Middle frontal gyrus (tissue), 1 donor: ENCODE measurements at regions not wholly inside any gene's neighbourhood (a gene's known extent, or its start where the extent isn't known, plus 50 kb on each side); places are given as distances from the start of the nearest gene placed in this dataset.

Experiments
- DNase-seq: peaks from one replicate; pipeline ENCODE4 v3.0.0-alpha.2; 2015; ENCODE audit warnings: low spot score; ENCODE audit errors: extremely low spot score

GRCh38 chr11:111194860-111195568 lies 50.5 kb upstream of the POU2AF2 start:
- DNase-seq = no peak

GRCh38 chr11:111193924-111194490 lies 51.5 kb upstream of the POU2AF2 start:
- no peak for DNase-seq

DNA sequence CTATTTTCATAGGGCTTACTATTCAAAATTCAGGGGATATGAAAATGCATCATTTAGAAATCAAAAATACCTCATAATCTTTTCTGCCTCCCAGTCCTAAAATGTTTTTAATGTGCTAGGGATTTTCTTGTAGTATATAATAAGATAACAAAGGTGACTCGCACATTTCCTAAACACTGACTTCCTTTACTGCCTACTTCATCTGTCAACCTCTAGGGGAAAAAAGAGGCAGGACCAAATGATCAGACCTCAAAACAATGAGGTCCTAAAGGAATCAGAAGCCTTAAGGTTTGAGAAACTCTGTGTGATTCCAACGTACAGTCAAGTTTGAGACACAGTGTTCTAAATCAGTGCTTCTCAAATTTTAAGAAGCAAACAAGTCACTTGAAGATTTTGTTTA lies 56.1 kb upstream of the POU2AF2 start:
- no peak for DNase-seq

DNA sequence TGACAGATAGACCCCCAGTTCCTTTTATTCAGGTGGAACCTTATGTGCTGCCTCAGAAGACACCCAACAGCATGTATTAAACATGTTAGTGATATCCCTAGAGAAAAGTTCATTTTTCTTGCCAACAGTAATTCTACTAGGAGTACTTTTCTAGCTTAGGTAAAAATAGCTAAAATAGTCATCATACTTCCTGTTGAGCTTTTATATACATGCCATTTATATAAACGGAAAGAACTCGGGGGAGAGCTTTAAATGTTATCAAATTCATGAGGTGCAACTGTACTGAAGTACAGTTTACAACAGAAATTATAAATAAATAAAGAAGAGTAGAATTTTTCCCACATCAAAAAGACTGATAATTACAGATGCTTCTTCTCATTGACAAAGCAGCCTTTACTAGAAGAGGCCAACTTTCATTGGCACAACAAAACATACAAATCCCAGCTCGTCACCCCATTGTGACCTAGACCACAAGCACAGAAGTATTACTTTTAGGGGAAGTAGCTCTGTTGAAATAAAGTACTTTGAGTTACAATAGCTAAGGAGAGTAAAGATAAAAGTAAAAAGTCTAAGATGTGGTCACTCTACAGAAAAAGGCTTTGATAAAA lies 59.1 kb upstream of the POU2AF2 start:
- no peak for DNase-seq

DNA sequence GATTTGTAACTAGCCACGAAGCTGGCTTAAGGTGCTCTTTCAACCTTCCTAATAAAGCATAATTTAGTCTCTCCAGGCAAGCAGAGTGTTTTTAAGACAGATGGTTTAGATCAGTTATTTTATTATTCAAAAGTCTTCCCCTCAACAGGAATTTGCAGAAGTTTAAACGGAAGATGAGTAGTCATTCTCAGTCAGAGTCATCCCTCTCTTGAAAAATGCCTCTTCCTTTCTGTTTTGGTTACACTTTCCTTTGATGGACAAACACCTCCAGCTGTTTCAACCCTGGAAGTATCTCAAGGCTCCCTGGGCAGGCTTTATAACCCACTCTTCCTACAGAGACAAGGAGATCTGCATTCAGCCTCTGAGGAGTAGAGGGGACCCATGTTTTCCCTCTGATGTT lies 60.3 kb upstream of the POU2AF2 start:
- DNase-seq = no peak

GRCh38 chr11:111183706-111184105 lies 61.8 kb upstream of the POU2AF2 start:
- DNase-seq = no peak

DNA sequence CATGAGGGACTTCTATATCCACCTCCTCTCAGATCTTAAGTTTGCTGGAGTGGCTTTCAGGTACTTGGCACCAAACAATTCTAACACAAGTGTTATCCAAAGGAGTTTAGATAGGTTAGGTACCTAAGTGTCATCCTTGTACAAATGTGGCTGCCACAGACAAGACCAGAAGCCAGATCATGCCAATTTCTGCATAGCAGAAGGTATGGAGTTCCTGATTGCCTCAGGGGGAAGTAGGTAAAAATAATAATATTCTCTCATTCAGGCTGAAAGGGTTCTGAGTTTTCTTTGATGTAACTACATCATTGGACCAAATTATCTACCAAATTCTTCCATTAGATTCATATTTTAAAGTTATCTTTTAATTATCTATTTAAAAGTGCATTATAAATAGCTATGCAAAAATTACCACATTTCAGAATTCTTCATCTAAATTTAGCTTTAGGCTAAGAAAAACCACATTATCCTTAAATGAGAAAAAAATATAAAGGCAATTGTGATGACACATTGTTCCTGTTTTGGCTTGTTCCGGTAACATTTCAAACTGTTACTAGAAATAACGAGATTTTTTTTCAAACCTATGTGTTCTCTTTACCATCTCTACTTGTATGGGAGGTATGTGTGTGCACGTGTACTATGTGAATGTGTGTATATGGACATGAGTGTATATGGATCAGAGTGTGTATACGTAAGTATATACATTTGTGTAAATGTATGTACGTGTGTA lies 66.2 kb upstream of the POU2AF2 start:
- DNase-seq = no peak

DNA sequence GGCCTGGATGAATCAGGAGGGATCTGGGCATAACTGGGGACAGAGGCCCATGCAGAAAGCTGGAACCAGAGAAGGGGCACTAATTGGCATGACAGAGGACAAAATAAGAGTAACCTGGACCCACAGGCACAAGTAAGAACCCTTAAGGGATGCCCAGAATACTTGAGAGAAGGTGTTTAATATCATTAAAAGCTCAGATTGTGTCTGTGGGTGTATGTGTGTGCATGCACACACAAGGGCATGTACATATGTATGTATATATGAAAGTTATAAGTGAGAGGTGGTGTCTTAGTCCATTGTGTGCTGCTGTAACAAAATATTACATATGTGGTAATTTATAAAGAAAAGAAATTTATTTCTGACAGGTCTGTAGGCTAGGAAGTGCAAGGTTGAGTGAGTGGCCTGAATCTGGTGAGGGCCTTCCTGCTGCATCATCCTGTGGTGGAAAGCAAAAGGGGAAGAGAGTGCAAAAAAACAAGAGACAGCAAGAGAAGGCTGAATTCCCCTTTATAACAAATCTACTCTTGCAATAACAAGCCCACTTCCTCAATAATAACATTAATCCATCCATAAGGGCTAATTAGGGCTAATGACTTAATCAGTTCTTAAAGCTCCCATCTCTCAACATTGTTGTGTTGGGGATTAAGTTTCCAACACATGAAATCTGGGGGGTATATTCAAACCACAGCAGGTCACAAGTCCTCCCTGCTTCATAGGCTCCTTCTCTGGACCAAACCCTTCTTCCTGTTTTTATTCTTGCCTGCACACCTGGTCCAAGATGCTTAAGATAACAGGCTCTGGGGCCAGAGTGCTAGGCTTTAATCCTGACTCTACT lies 68.3 kb upstream of the POU2AF2 start:
- no peak for DNase-seq

- DNase-seq = no peak
These were observed 68.9 kb upstream of the POU2AF2 start for GRCh38 chr11:111176603-111177002.

DNA sequence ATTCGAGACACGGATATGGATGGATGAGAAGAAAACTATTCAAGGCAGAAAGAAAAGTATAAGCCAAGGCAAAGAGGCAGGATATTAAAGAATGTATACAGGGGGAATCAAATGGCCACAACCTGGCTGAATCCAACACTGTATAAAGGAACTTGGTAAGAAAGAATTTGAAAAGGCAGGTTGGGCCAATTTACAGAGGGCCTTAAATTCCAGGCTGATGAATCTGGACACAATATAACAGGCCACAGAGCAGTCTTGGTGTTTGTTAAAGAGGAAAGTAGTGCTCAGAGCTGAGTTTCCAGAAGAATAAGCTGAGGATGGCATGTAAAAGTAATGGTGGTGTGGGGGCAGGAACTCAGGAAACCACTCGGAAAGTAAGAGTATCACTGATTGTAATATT lies 72.3 kb upstream of the POU2AF2 start:
- DNase-seq = no peak

- DNase-seq = peak; percentile 19
These were observed 73.1 kb upstream of the POU2AF2 start for GRCh38 chr11:111172321-111172862.

- DNase-seq = no peak
These were observed 74.7 kb upstream of the POU2AF2 start for GRCh38 chr11:111170761-111171379.

DNA sequence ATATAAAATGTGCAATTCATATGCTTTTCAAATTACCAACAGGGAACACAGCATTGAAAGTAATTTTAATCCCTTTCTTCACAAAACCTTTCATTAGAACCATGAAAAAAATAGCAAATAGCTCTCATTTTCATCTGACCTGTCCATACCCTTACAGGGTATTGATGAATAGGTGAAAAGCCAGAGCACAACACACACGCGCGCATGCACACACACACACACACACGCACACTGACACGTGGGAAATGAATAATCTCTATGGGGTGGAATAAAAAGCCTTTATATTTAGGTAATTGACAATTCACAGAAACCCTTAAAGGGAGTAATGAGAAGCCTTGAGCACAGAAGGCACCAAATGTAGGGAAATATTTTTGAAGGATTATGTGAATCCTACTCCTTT lies 76.2 kb upstream of the POU2AF2 start:
- no peak for DNase-seq

GRCh38 chr11:111168871-111169270 lies 76.7 kb upstream of the POU2AF2 start:
- no peak for DNase-seq

DNA sequence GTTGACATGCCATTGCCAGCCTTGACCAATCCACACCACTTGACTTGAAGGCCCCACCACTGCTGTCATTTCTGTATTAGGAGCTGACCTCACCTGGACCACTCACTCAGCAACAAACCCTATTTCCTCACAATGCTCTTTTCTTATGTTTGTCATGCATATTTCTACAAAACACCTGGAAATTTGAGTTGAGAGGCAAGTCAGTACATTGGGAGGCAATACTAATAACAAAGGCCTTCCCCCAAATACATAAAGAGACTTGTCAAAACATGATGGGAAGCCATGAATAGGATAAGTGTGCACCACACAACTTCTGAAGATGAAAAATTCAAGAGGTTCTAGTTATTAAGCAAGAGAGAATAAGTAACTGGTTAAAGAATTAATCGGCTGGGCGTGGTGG lies 77.9 kb upstream of the POU2AF2 start:
- DNase-seq = no peak

- DNase-seq = no peak
These were observed 78.9 kb upstream of the POU2AF2 start for GRCh38 chr11:111166598-111166997.

DNA sequence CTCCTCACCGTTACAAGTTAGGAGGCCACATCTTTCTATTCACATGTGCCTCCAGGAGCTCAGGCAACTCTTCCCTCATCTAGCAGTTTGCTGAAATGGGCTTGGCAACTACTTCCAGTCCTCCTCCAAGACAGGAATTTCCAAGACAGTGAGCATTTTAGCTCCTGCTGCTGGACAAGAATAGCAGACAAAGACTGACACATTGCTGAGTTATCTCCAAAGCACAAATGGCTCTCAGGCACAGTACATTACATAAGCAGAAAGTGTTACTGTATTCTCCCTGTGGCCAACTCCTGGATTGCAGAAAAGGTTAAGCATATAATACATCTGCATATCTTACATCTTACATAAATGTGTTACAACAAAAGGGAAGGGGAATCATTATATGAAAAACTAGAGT lies 83.2 kb upstream of the POU2AF2 start:
- DNase-seq = peak; percentile 27

GRCh38 chr11:111157571-111157970 lies 88.0 kb upstream of the POU2AF2 start:
- DNase-seq = no peak

- no peak for DNase-seq
These were observed 90.5 kb upstream of the POU2AF2 start for GRCh38 chr11:111155021-111155420.

- no peak for DNase-seq
These were observed 92.3 kb upstream of the POU2AF2 start for GRCh38 chr11:111153194-111153593.

DNA sequence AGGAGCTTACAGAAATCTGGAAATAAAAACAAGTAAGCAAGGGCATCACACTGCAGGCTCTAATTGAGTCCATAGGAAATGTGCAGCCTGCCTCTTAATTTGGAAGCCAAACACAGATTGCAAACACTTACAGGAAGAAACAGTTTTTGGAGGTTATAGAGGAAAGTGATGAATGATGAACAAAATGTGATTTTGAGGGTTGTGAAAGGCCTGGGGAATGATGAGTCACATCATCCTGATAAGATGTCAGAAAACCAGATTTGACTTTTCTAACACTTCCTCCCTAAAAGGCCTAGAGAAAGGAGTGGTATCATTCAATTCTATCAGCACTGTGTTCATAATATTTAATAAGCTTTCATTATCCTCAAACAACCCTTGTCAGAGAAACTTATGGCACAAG lies 96.6 kb upstream of the POU2AF2 start:
- DNase-seq = no peak
